ENCODE measurements at regions not wholly inside any gene's neighbourhood (a gene's known extent, or its start where the extent isn't known, plus 50 kb on each side); places are given as distances from the start of the nearest gene placed in this dataset.

- Histone ChIP-seq H3K9me3 (ENCODE audit: control insufficient read depth in 1 of 2, insufficient read depth in 1 of 2, low read depth in 1 of 2, low read length in 2 of 2) (no peaks in the 10 kb centered on the region), H3K36me3 (ENCODE audit: control insufficient read depth in 1 of 2, insufficient read depth in 2 of 2, low read length in 2 of 2) (no peaks in the 10 kb centered on the region), H3K4me2 (ENCODE audit: low read length) (no peak overlapping the region), H3K27ac (ENCODE audit: low read depth, low read length) (no peak overlapping the region), H4K20me1 (ENCODE audit: insufficient read depth) (no peaks in the 10 kb centered on the region), H3K4me3 (replicated peaks in 1 of 2; ENCODE audit: low read depth in 1 of 2, low read length in 2 of 2) (no peak overlapping the region), H3K79me2 (ENCODE audit: insufficient read depth, low read length) (no peaks in the 10 kb centered on the region), H3K4me1 (ENCODE audit: control insufficient read depth in 1 of 2, insufficient read depth in 2 of 2, low read length in 2 of 2) (no peaks in the 10 kb centered on the region), H3K27me3 (ENCODE audit: insufficient read depth, low read length) (no peaks in the 10 kb centered on the region), H3K9ac (ENCODE audit: low read length) (no peak overlapping the region), H2AFZ (ENCODE audit: low read depth, low read length, poor library complexity, severe bottlenecking) (no peak overlapping the region), H3K9me2 (ENCODE audit: insufficient read depth) (no peaks in the 10 kb centered on the region)
- ChIA-PET RAD21 (ENCODE audit: low non-redundant PET in 1 of 2, low total read pairs in 2 of 2, uncharacterized antibody in 2 of 2, unreplicated experiment in 2 of 2) (no interaction called here), POLR2A (interaction anchor here (0.5 kb wide), 1 partner anchor 15 kb away, joined by 3 read pairs; no protein-coding TSS in a partner anchor), CTCF (no interaction called here)
- ATAC-seq (no peak), DNase-seq (ENCODE audit: low read depth, low spot score) (no peak)
- TF ChIP-seq FOSL1 (IDR thresholded peaks at IDR 0.05; ENCODE audit: low read depth) (no peak), SRF (IDR thresholded peaks at IDR 0.05; ENCODE audit: low read depth) (no peak), SIN3A (IDR thresholded peaks at IDR 0.05; ENCODE audit: low read depth) (no peak), JUND (IDR thresholded peaks at IDR 0.05) (no peak), EZH2 (IDR thresholded peaks at IDR 0.05) (no peak), TCF7L2 (IDR thresholded peaks at IDR 0.05; ENCODE audit: borderline replicate concordance, extremely low read depth, insufficient read depth, insufficient read length) (no peak), CTCF (IDR thresholded peaks at IDR 0.05 in 2 of 3, conservative IDR thresholded peaks at IDR 0.05 in 1 of 3; ENCODE audit: borderline replicate concordance in 1 of 3, insufficient read depth in 1 of 3, low read depth in 2 of 3, low read length in 2 of 3) (no peak), CEBPB (IDR thresholded peaks at IDR 0.05; ENCODE audit: low read depth) (no peak), POLR2AphosphoS5 (IDR thresholded peaks at IDR 0.05; ENCODE audit: low read depth, low read length) (no peak), RAD21 (IDR thresholded peaks at IDR 0.05; ENCODE audit: low read depth) (no peak), ZBTB33 (IDR thresholded peaks at IDR 0.05; ENCODE audit: extremely low read depth, insufficient replicate concordance, low read length) (no peak)
- intact Hi-C loops (cut with micrococcal nuclease) = no loop called here
- no TSS peak for BruUV-seq (replicated peaks)
Observed at GRCh38 chr6:49252901-49253300, 210.2 kb downstream of the MMUT start.
